Daoy (cell line): ENCODE measurements at regions not wholly inside any gene's neighbourhood (a gene's known extent, or its start where the extent isn't known, plus 50 kb on each side); places are given as distances from the start of the nearest gene placed in this dataset.

Experiments used
- DNase-seq: peaks from one replicate; pipeline ENCODE4 v3.0.0-alpha.2; 2015; ENCODE audit warnings: low read depth

GRCh38 chr4:37737466-37737865 lies 51.3 kb upstream of the RELL1 start:
- peak; percentile 56 for DNase-seq
